Dendritic cell treated with granulocyte-macrophage colony-stimulating factor and Interleukin-4, amounts not matched to agents 40 ng/mL and 50 ng/mL, for 4 days (primary cell): ENCODE measurements at regions not wholly inside any gene's neighbourhood (a gene's known extent, or its start where the extent isn't known, plus 50 kb on each side); places are given as distances from the start of the nearest gene placed in this dataset.

Experiments
- H3K27ac Mint-ChIP-seq: one replicate; pipeline ENCODE4 v1.8.0; 2022; ENCODE audit warnings: mild to moderate bottlenecking, mixed read lengths
- H3K27me3 Mint-ChIP-seq: one replicate; pipeline ENCODE4 v1.8.0; 2022; ENCODE audit warnings: mild to moderate bottlenecking, mixed read lengths
- H3K36me3 Mint-ChIP-seq: one replicate; pipeline ENCODE4 v1.8.0; 2022; ENCODE audit warnings: low read depth, mixed read lengths
- H3K4me1 Mint-ChIP-seq: one replicate; pipeline ENCODE4 v1.8.0; 2022; ENCODE audit warnings: low read depth, mixed read lengths
- H3K4me3 Mint-ChIP-seq: one replicate; pipeline ENCODE4 v1.8.0; 2022; ENCODE audit warnings: mild to moderate bottlenecking, moderate library complexity, mixed read lengths
- H3K9me3 Mint-ChIP-seq: one replicate; pipeline ENCODE4 v1.8.0; 2022; ENCODE audit warnings: mixed read lengths
- intact Hi-C: fragments of 100-400 bp; cut with micrococcal nuclease; formaldehyde crosslinking; loops from one replicate; pipeline ENCODE4 v1.15.0; 2022

- no peak overlapping the region for H3K4me3 Mint-ChIP-seq
- H3K27ac Mint-ChIP-seq, result no peak overlapping the region
- no peaks in the 10 kb centered on the region for H3K36me3 Mint-ChIP-seq
- H3K4me1 Mint-ChIP-seq, result peaks cover 29% of the 10 kb centered on the region
- intact Hi-C loops, result no loop called here
- H3K9me3 Mint-ChIP-seq, result no peaks in the 10 kb centered on the region
- peaks cover 2% of the 10 kb centered on the region for H3K27me3 Mint-ChIP-seq
These were observed 81.9 kb upstream of the RPS23 start for GRCh38 chr5:82360022-82360421.

DNA sequence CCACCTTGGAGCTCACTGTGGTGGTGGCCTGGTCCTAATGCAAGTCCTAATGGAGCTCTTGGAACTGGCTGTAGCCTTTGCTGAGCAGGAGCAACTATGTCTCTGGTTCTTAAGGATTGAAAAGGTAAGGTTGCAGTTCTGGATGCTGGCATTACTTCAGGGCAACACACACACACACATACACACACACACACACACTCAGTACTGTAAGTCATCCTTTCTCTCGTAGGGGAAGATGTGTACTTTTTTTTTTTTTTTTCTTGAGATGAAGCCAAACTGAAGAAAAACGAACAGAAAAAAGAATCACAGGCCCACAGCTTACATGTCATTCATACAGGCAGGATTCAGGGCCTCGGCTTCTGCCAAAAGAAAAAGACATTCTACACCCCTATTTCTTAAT is 81.1 kb upstream of the RPS23 start:
- Mint-ChIP-seq H3K9me3 (no peaks in the 10 kb centered on the region), H3K27ac (no peak overlapping the region), H3K27me3 (peaks cover 2% of the 10 kb centered on the region), H3K4me3 (no peak overlapping the region), H3K4me1 (peaks cover 25% of the 10 kb centered on the region), H3K36me3 (no peaks in the 10 kb centered on the region)
- intact Hi-C loops, result loop anchor here (10.0 kb wide), 2 partner anchors 436 to 706 kb away; no protein-coding TSS in a partner anchor

- intact Hi-C loops, result loop anchor here (10.0 kb wide), 2 partner anchors 436 to 706 kb away; no protein-coding TSS in a partner anchor
These were observed 80.3 kb upstream of the RPS23 start for GRCh38 chr5:82358457-82358856.

GRCh38 chr5:82356808-82357671 is 78.9 kb upstream of the RPS23 start:
- Mint-ChIP-seq H3K9me3 (no peaks in the 10 kb centered on the region), H3K27ac (peak overlapping the region; percentile 49), H3K4me3 (no peak overlapping the region), H3K4me1 (peaks cover 28% of the 10 kb centered on the region), H3K36me3 (no peaks in the 10 kb centered on the region), H3K27me3 (no peaks in the 10 kb centered on the region)
- intact Hi-C loops, result loop anchor here (10.0 kb wide), 2 partner anchors 438 to 708 kb away; no protein-coding TSS in a partner anchor

More at GRCh38 chr5:82358457-82358856, 80.3 kb upstream of the RPS23 start:
- Mint-ChIP-seq H3K27ac (no peak overlapping the region), H3K9me3 (no peaks in the 10 kb centered on the region), H3K4me1 (peaks cover 25% of the 10 kb centered on the region), H3K4me3 (no peak overlapping the region), H3K36me3 (no peaks in the 10 kb centered on the region), H3K27me3 (peaks cover 2% of the 10 kb centered on the region)

DNA sequence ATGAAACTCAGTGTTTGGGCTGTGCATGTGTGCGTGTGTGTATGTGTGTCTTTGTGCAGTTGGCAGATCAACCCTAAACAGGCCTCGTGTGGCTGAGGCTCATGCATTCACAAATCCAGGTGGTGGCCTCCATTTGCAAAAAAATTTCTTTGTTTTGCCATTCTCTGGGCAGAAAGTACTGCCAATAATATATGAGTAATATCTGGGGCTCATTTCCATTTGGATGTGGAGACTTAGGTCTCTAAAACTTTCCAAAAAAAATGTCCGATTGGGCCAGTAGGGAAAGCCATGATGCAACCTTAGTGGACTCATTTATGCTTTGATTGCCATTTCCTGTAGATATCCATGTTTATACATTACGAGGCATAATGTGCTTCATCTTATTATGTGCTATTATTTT is 77.9 kb upstream of the RPS23 start:
- intact Hi-C loops, result loop anchor here (10.0 kb wide), 2 partner anchors 439 to 709 kb away; no protein-coding TSS in a partner anchor
- Mint-ChIP-seq H3K4me1 (peaks cover 33% of the 10 kb centered on the region), H3K27ac (no peak overlapping the region), H3K4me3 (no peak overlapping the region), H3K27me3 (no peaks in the 10 kb centered on the region), H3K9me3 (no peaks in the 10 kb centered on the region), H3K36me3 (no peaks in the 10 kb centered on the region)

DNA sequence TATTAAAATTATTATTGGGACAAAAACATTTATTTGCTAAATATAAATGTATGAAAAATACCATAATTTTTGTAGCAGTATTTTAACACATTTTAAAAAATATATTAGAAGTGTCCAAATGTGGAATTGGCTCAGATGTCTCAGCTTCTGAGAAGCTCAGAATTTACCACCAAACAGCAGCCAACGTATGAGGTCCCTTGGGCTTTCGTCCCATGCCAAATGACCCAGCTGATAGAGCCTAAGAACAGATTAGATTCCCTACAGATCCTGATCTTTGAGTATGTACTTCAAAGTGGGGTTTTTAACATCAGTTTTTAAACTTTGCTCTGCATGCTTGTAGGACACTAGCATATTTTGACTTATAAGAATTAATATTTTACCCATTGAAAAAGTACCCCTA is 77.3 kb upstream of the RPS23 start:
- H3K9me3 Mint-ChIP-seq, result no peaks in the 10 kb centered on the region

DNA sequence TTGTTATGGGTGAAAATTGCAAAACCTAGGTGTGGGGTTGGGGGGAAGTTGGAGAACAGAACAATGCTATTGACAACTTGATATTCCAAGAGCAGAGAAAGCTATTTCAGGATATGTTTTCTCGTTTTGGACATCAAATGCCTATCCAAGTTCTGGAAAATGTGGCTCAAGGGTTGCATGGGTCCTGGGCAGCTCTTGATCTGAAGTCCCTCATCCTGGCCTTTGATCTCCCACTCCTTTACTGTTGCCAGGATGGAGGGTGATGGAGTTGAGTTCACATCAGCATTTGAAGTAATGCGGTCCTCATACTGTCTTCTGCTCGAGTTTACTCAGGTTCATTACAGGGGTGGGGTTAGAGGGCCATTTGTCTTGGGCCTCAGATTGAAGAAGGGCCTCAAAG is 76.9 kb upstream of the RPS23 start:
- no peaks in the 10 kb centered on the region for H3K9me3 Mint-ChIP-seq
- H3K27ac Mint-ChIP-seq, result no peak overlapping the region
- H3K36me3 Mint-ChIP-seq, result no peaks in the 10 kb centered on the region
- H3K4me3 Mint-ChIP-seq, result no peak overlapping the region
- peaks cover 33% of the 10 kb centered on the region for H3K4me1 Mint-ChIP-seq
- H3K27me3 Mint-ChIP-seq, result no peaks in the 10 kb centered on the region
- intact Hi-C loops, result loop anchor here (10.0 kb wide), 2 partner anchors 440 to 710 kb away; no protein-coding TSS in a partner anchor

More for the DNA sequence above, 77.3 kb upstream of the RPS23 start:
- H3K27ac Mint-ChIP-seq, result no peak overlapping the region
- H3K36me3 Mint-ChIP-seq, result no peaks in the 10 kb centered on the region
- no peak overlapping the region for H3K4me3 Mint-ChIP-seq
- intact Hi-C loops, result loop anchor here (10.0 kb wide), 2 partner anchors 439 to 709 kb away; no protein-coding TSS in a partner anchor
- peaks cover 33% of the 10 kb centered on the region for H3K4me1 Mint-ChIP-seq
- H3K27me3 Mint-ChIP-seq, result no peaks in the 10 kb centered on the region

DNA sequence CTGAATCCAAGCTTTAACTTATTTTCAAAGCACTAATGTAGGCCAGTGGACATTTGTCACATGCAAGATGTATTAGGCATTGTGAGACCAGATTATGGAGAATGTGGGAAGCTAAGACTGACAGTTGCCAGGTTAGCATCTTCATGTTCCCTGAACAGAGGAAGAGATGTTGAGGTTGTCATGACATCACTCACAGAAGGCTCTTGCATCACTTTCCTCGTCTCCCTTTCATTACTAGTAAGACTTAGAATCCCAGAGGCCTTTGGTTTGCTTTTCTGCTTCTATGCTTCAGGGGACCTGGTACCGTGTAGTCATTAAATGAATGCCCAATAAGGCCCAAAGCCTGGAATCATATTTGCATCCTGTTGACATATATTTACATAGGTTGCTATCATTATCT is 76.4 kb upstream of the RPS23 start:
- Mint-ChIP-seq H3K27ac (no peak overlapping the region), H3K27me3 (no peaks in the 10 kb centered on the region)

GRCh38 chr5:82353522-82353921 is 75.4 kb upstream of the RPS23 start:
- Mint-ChIP-seq H3K27ac (no peak overlapping the region), H3K27me3 (no peaks in the 10 kb centered on the region), H3K4me1 (peaks cover 32% of the 10 kb centered on the region), H3K4me3 (no peak overlapping the region), H3K9me3 (no peaks in the 10 kb centered on the region), H3K36me3 (no peaks in the 10 kb centered on the region)
- intact Hi-C loops, result loop anchor here (2.0 to 10.0 kb wide), 6 partner anchors 289 to 1211 kb away; partner anchors contain the start of gene VCAN

More for the DNA sequence above, 76.4 kb upstream of the RPS23 start:
- intact Hi-C loops, result loop anchor here (5.0 to 10.0 kb wide), 5 partner anchors 288 to 1118 kb away; partner anchors contain the start of gene VCAN
- Mint-ChIP-seq H3K4me3 (no peak overlapping the region), H3K9me3 (no peaks in the 10 kb centered on the region), H3K36me3 (no peaks in the 10 kb centered on the region), H3K4me1 (peaks cover 33% of the 10 kb centered on the region)

- Mint-ChIP-seq H3K9me3 (no peaks in the 10 kb centered on the region), H3K27me3 (no peaks in the 10 kb centered on the region), H3K4me3 (no peak overlapping the region), H3K4me1 (peaks cover 19% of the 10 kb centered on the region), H3K27ac (no peak overlapping the region), H3K36me3 (no peaks in the 10 kb centered on the region)
- intact Hi-C loops, result loop anchor here (2.0 to 10.0 kb wide), 6 partner anchors 290 to 1213 kb away; partner anchors contain the start of gene VCAN
These were observed 74.1 kb upstream of the RPS23 start for GRCh38 chr5:82352146-82352791.

GRCh38 chr5:82351754-82352145 is 73.6 kb upstream of the RPS23 start:
- no peaks in the 10 kb centered on the region for H3K9me3 Mint-ChIP-seq
- H3K4me1 Mint-ChIP-seq, result peaks cover 14% of the 10 kb centered on the region
- H3K27me3 Mint-ChIP-seq, result no peaks in the 10 kb centered on the region
- H3K36me3 Mint-ChIP-seq, result no peaks in the 10 kb centered on the region
- no peak overlapping the region for H3K27ac Mint-ChIP-seq
- intact Hi-C loops, result loop anchor here (2.0 to 10.0 kb wide), 6 partner anchors 291 to 1213 kb away; partner anchors contain the start of gene VCAN
- no peak overlapping the region for H3K4me3 Mint-ChIP-seq

GRCh38 chr5:82351297-82351696 is 73.1 kb upstream of the RPS23 start:
- intact Hi-C loops, result loop anchor here (5.0 to 10.0 kb wide), 5 partner anchors 291 to 1121 kb away; partner anchors contain the start of gene VCAN
- no peak overlapping the region for H3K27ac Mint-ChIP-seq

DNA sequence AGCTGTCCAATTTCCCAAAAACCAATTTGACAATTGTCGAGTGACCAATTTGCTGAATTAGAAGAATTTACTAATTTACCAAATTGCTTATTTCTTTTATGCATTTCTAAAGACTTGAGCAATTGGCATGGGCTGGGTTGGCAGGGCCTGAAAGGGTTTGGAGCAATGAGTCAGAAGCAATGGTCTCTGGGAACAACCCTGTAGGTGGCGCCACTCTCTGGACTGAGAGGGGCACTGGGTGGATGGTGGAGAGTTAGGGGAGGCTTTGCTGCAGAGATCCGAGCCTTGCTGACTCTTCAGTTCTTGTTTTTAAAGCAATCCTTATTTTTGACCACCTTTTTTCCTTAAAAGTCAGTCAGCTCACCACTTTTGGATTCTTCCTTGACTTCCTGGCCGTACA is 71.5 kb upstream of the RPS23 start:
- Mint-ChIP-seq H3K4me1 (peaks cover 14% of the 10 kb centered on the region), H3K9me3 (no peaks in the 10 kb centered on the region), H3K36me3 (no peaks in the 10 kb centered on the region), H3K27ac (no peak overlapping the region), H3K4me3 (no peak overlapping the region), H3K27me3 (no peaks in the 10 kb centered on the region)
- intact Hi-C loops, result loop anchor here (5.0 to 10.0 kb wide), 5 partner anchors 293 to 1123 kb away; partner anchors contain the start of gene VCAN

More at GRCh38 chr5:82351297-82351696, 73.1 kb upstream of the RPS23 start:
- H3K4me1 Mint-ChIP-seq, result peaks cover 14% of the 10 kb centered on the region
- H3K4me3 Mint-ChIP-seq, result no peak overlapping the region
- H3K27me3 Mint-ChIP-seq, result no peaks in the 10 kb centered on the region
- H3K36me3 Mint-ChIP-seq, result no peaks in the 10 kb centered on the region
- H3K9me3 Mint-ChIP-seq, result no peaks in the 10 kb centered on the region
